Right lobe of liver (tissue), 6 donors: ENCODE measurements at regions not wholly inside any gene's neighbourhood (a gene's known extent, or its start where the extent isn't known, plus 50 kb on each side); places are given as distances from the start of the nearest gene placed in this dataset.

Experiments
- ATAC-seq, 4 donors: fragments of 200-7000 bp; cut with Tn5 transposase; one replicate each; pipeline ENCODE4 v1.9.1; 2020; ENCODE audit warnings: mild to moderate bottlenecking in 4 of 4, moderate library complexity in 4 of 4
- DNase-seq, 3 donors: peaks; one replicate each; pipeline ENCODE4 v3.0.0-alpha.2; 2020
- H3K27ac ChIP-seq, 3 donors: fragments of 200-600 bp; one replicate each; pipeline ENCODE4 v1.8.0; 2022
- H3K27me3 ChIP-seq, 2 donors: fragments of 200-600 bp; one replicate each; pipeline ENCODE4 v1.8.0; 2022
- H3K36me3 ChIP-seq, 4 donors: fragments of 200-600 bp; sonication (generic) in 1 of 4; one replicate each; pipeline versions ENCODE4 v1.5.1 to v1.8.0; 2017 to 2022; ENCODE audit warnings: control low read depth in 1 of 4
- H3K4me1 ChIP-seq, 4 donors: fragments of 200-600 bp; sonication (generic) in 1 of 4; one replicate each; pipeline versions ENCODE4 v1.5.1 to v1.8.0; 2017 to 2022; ENCODE audit warnings: control low read depth in 1 of 4
- H3K4me3 ChIP-seq, 3 donors: fragments of 200-600 bp; one replicate each; pipeline ENCODE4 v1.8.0; 2022
- H3K9me3 ChIP-seq, 4 donors: fragments of 200-600 bp; sonication (generic) in 1 of 4; one replicate each; pipeline versions ENCODE4 v1.5.1 to v1.8.0; 2017 to 2022; ENCODE audit warnings: control low read depth in 1 of 4
- POLR2A ChIP-seq: fragments of 450-650 bp; IDR thresholded peaks from one replicate; pipeline ENCODE4 v1.6.1; 2017; ENCODE audit warnings: antibody characterized with exemption, mild to moderate bottlenecking
- WGBS: methylation state at CpG from one replicate; pipeline ENCODE4 v1.1.6; 2018; ENCODE audit warnings: low coverage, low lambda C conversion rate; ENCODE audit not compliant: insufficient coverage; ENCODE audit errors: missing lambda C conversion rate; 5-methylcytosine and 5-hydroxymethylcytosine counted together
- intact Hi-C, 2 donors: fragments of 100-400 bp; cut with DNase I; formaldehyde crosslinking; loops; one replicate each; pipeline versions ENCODE4 v1.11.2 to v1.14.1; 2022
- TF ChIP-seq, protein P1 (sequence below), 4 donors: fragments of 200-600 bp in 3 of 4; fragments of 450-650 bp in 1 of 4; IDR thresholded peaks; one replicate each; pipeline versions ENCODE4 v1.5.1 to v1.8.0; 2016 to 2022; ENCODE audit warnings: antibody characterized with exemption in 4 of 4, mild to moderate bottlenecking in 2 of 4
- donor health status: DM: no; HTN: yes; CAD: no.
- donor health status: DM: no; HTN: no; CAD: no.
- donor health status: DM: no; HTN: no; CAD: no.
- donor health status: DM: no; HTN: yes; CAD: no.
- donor health status: DM: no; HTN: yes; CAD: no.

GRCh38 chr10:44011603-44011981, 362.9 kb upstream of the ZNF32 start:
- intact Hi-C loops: no loop called here
- Histone ChIP-seq H3K27ac (no peak overlapping the region), H3K4me1 (no peaks in the 10 kb centered on the region), H3K27me3 (no peaks in the 10 kb centered on the region), H3K4me3 (no peak overlapping the region), H3K9me3 (no peaks in the 10 kb centered on the region), H3K36me3 (no peaks in the 10 kb centered on the region)
- DNase-seq (no peak), ATAC-seq (no peak)
- WGBS: no CpG with 5 or more reads among the region's 5 CpGs
- TF ChIP-seq, protein P1, sequence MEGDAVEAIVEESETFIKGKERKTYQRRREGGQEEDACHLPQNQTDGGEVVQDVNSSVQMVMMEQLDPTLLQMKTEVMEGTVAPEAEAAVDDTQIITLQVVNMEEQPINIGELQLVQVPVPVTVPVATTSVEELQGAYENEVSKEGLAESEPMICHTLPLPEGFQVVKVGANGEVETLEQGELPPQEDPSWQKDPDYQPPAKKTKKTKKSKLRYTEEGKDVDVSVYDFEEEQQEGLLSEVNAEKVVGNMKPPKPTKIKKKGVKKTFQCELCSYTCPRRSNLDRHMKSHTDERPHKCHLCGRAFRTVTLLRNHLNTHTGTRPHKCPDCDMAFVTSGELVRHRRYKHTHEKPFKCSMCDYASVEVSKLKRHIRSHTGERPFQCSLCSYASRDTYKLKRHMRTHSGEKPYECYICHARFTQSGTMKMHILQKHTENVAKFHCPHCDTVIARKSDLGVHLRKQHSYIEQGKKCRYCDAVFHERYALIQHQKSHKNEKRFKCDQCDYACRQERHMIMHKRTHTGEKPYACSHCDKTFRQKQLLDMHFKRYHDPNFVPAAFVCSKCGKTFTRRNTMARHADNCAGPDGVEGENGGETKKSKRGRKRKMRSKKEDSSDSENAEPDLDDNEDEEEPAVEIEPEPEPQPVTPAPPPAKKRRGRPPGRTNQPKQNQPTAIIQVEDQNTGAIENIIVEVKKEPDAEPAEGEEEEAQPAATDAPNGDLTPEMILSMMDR (IDR thresholded peaks at IDR 0.05): no peak
- TF ChIP-seq POLR2A: no peak

DNA sequence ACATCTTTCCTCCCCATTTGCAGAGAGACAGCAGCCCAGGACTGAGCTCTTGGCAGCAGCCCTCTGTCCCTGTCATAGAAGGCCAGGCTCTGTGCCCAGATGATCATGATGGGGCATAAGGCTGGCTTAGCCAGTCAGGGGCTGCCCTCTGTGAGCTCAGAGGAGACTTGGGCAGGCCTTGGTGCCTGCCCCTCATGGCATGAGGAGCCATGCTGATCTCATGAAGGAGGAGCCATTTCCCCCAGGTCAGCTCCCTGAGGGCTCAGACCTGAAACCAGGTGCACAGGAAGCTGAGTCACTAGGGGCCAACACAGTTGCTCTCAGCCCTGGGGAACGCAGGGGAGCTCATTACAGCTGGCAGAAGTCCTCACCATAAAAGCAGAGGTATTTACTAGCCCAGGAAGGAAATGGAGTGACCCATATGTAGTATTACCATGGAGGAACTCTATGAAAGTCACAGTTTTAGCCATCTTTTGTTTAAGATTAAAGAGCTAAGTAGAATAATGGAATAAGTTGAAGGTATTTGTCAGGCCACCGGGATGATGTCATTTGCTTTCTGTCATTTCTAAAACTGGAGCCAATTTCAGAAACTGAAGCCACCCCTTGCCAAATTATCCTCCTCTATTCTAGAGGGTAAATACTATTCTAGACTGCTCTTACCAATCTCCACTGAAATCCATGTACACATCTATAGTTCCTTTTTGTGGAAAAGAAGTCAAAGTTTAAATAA, 362.4 kb upstream of the ZNF32 start:
- WGBS: 90% methylated on average over 1 of the region's 2 CpGs
- Histone ChIP-seq H3K36me3 (no peaks in the 10 kb centered on the region), H3K4me1 (no peaks in the 10 kb centered on the region), H3K4me3 (no peak overlapping the region), H3K27me3 (no peaks in the 10 kb centered on the region), H3K9me3 (no peaks in the 10 kb centered on the region), H3K27ac (no peak overlapping the region)
- no peak for ATAC-seq
- intact Hi-C loops: no loop called here
- DNase-seq: no peak
- TF ChIP-seq, protein P1 (IDR thresholded peaks at IDR 0.05): no peak
- TF ChIP-seq POLR2A: no peak

- H3K27me3 ChIP-seq: no peaks in the 10 kb centered on the region
- H3K9me3 ChIP-seq: no peaks in the 10 kb centered on the region
- no peaks in the 10 kb centered on the region for H3K36me3 ChIP-seq
- no peaks in the 10 kb centered on the region for H3K4me1 ChIP-seq
- TF ChIP-seq POLR2A: no peak
- TF ChIP-seq, protein P1 (IDR thresholded peaks at IDR 0.05): no peak
- H3K27ac ChIP-seq: no peak overlapping the region
- intact Hi-C loops: no loop called here
- no peak overlapping the region for H3K4me3 ChIP-seq
- ATAC-seq (no peak), DNase-seq (no peak)
- WGBS: 64% methylated on average over 8 of the region's 8 CpGs
Measured at GRCh38 chr10:44009891-44010632, 361.4 kb upstream of the ZNF32 start.

DNA sequence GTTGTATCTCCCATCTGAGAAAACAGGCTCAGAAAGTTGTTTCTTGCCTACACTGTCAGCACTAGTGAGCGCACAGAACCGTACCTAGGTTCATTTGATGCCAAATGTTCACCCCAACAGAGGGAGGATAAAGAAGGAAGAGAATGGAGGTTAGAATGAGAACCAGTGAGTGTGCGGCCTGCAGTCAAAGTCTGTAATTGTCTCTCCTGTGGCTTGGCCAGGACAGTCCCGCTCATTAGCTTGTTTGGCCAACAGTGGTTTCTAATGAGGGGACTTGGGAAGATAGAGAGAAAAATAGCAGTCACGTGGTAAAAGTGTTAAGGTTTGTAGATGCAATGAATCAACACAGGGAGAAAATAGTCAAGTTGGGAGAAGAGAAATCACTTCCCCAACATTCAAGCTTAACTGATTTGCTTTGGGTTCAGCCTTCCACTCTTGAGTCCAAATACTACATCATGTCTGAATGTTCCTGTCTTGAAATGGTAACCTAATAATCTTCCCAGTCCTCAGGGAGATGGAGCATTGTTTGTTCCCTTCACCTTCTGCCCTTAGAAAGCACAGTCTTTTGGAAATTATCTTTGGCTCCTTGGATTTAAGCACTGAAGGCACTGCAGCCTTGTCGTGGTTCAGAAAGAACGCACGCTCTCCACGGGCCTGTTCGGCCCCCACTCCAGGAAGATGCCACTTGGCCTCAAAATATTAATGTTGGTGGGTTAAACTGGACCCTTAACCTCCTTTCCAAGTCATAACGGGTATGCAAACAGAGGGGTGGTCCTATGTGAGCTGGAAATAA, 360.4 kb upstream of the ZNF32 start:
- intact Hi-C loops: no loop called here
- H3K27me3 ChIP-seq: no peaks in the 10 kb centered on the region
- TF ChIP-seq, protein P1 (IDR thresholded peaks at IDR 0.05): no peak
- no peak for TF ChIP-seq POLR2A
- H3K36me3 ChIP-seq: no peaks in the 10 kb centered on the region
- H3K4me1 ChIP-seq: no peaks in the 10 kb centered on the region
- 72% methylated on average over 7 of the region's 11 CpGs for WGBS
- H3K27ac ChIP-seq: no peak overlapping the region
- no peaks in the 10 kb centered on the region for H3K9me3 ChIP-seq
- no peak overlapping the region for H3K4me3 ChIP-seq
- ATAC-seq (no peak), DNase-seq (no peak)
